HFFc6 (cell line): ENCODE measurements at regions not wholly inside any gene's neighbourhood (a gene's known extent, or its start where the extent isn't known, plus 50 kb on each side); places are given as distances from the start of the nearest gene placed in this dataset.

Source experiments
- DNase-seq: peaks from one replicate; pipeline ENCODE4 v3.0.0-alpha.2; 2018
- H3K27ac Mint-ChIP-seq: 2 replicates; pipeline ENCODE4 v1.8.0; 2020; ENCODE audit warnings: mild to moderate bottlenecking, mixed read lengths
- H3K27me3 Mint-ChIP-seq: 2 replicates; pipeline ENCODE4 v1.8.0; 2021; ENCODE audit warnings: mild to moderate bottlenecking, moderate library complexity, mixed read lengths; ENCODE audit not compliant: insufficient read depth
- H3K36me3 Mint-ChIP-seq: 2 replicates; pipeline ENCODE4 v1.8.0; 2021; ENCODE audit warnings: low read depth, mixed read lengths
- H3K4me1 Mint-ChIP-seq: 2 replicates; pipeline ENCODE4 v1.8.0; 2020; ENCODE audit warnings: low read depth, mixed read lengths
- H3K4me3 Mint-ChIP-seq: 2 replicates; pipeline ENCODE4 v1.8.0; 2020; ENCODE audit warnings: mild to moderate bottlenecking, moderate library complexity, mixed read lengths
- H3K9me3 Mint-ChIP-seq: 2 replicates; pipeline ENCODE4 v1.8.0; 2020; ENCODE audit warnings: mild to moderate bottlenecking, mixed read lengths
- CTCF ChIP-seq: fragments of 200-600 bp; sonication (generic); IDR thresholded peaks from 2 replicates; pipeline ENCODE4 v1.5.0; 2021; ENCODE audit warnings: antibody characterized with exemption, mild to moderate bottlenecking

GRCh38 chr20:41694796-41695195 lies 76.6 kb upstream of the CHD6 start:
- no peak for TF ChIP-seq CTCF
- Mint-ChIP-seq H3K4me1 (peaks cover 20% of the 10 kb centered on the region), H3K36me3 (no peaks in the 10 kb centered on the region)

GRCh38 chr20:41693136-41693979 lies 75.2 kb upstream of the CHD6 start:
- peak; percentile 82 for DNase-seq
- peaks cover 8% of the 10 kb centered on the region for H3K27me3 Mint-ChIP-seq
- H3K4me1 Mint-ChIP-seq, result peaks cover 20% of the 10 kb centered on the region
- peak overlapping the region; percentile 92 for H3K4me3 Mint-ChIP-seq
- TF ChIP-seq CTCF, result peak; percentile 72
- no peaks in the 10 kb centered on the region for H3K36me3 Mint-ChIP-seq
- peak overlapping the region; percentile 54 for H3K27ac Mint-ChIP-seq
- no peaks in the 10 kb centered on the region for H3K9me3 Mint-ChIP-seq

More at GRCh38 chr20:41694796-41695195, 76.6 kb upstream of the CHD6 start:
- peaks cover 3% of the 10 kb centered on the region; the same call in 1 of the 2 replicates for H3K27me3 Mint-ChIP-seq
- H3K27ac Mint-ChIP-seq, result no peak overlapping the region
- no peak overlapping the region for H3K4me3 Mint-ChIP-seq
- no peak for DNase-seq
- no peaks in the 10 kb centered on the region for H3K9me3 Mint-ChIP-seq

GRCh38 chr20:41692479-41693135 lies 74.4 kb upstream of the CHD6 start:
- peaks cover 17% of the 10 kb centered on the region for H3K4me1 Mint-ChIP-seq
- no peaks in the 10 kb centered on the region for H3K36me3 Mint-ChIP-seq
- H3K4me3 Mint-ChIP-seq, result peak overlapping the region; percentile 92
- H3K27me3 Mint-ChIP-seq, result peaks cover 8% of the 10 kb centered on the region
- H3K27ac Mint-ChIP-seq, result peak overlapping the region; percentile 54
- DNase-seq, result no peak
- no peaks in the 10 kb centered on the region for H3K9me3 Mint-ChIP-seq
- TF ChIP-seq CTCF, result no peak

GRCh38 chr20:41691443-41691842 lies 73.3 kb upstream of the CHD6 start:
- no peak for DNase-seq
- Mint-ChIP-seq H3K9me3 (no peaks in the 10 kb centered on the region), H3K4me3 (no peak overlapping the region), H3K27me3 (peaks cover 16% of the 10 kb centered on the region), H3K4me1 (peaks cover 15% of the 10 kb centered on the region), H3K27ac (no peak overlapping the region), H3K36me3 (no peaks in the 10 kb centered on the region)
- TF ChIP-seq CTCF, result no peak

GRCh38 chr20:41690702-41691101 lies 72.5 kb upstream of the CHD6 start:
- DNase-seq, result no peak
- no peak overlapping the region for H3K4me3 Mint-ChIP-seq
- no peak overlapping the region for H3K27ac Mint-ChIP-seq
- no peak for TF ChIP-seq CTCF
- H3K9me3 Mint-ChIP-seq, result no peaks in the 10 kb centered on the region
- peaks cover 21% of the 10 kb centered on the region for H3K27me3 Mint-ChIP-seq
- H3K36me3 Mint-ChIP-seq, result no peaks in the 10 kb centered on the region
- H3K4me1 Mint-ChIP-seq, result peaks cover 15% of the 10 kb centered on the region
